ENCODE measurements at regions not wholly inside any gene's neighbourhood (a gene's known extent, or its start where the extent isn't known, plus 50 kb on each side); places are given as distances from the start of the nearest gene placed in this dataset.

DNA sequence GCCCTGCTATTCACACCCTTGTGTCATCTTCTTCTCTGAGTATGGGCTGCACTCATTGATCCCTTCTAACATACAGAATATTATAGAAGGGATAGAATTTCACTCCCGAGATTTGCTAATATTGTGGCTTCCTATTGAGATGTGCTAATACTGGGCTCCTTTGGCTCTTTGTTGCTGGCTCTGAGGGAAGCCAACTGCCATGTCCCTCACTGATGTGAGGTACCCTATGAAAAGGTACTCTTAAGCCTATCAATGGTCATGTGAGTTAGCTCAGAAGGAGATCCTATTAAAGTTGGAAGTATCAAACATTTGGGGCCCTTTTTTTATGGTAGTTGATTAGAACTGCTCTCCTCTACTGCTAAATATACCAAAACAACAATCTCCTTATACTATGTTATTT is 665.2 kb upstream of the ZWINT start:
- FAIRE-seq: no peak
- H3K36me3 ChIP-seq (replicated peaks in 1 of 2; ENCODE audit: control insufficient read depth in 1 of 2, insufficient read depth in 2 of 2, low read length in 2 of 2): no peaks in the 10 kb centered on the region
- H3K9ac ChIP-seq (ENCODE audit: insufficient read depth, low read depth, low read length): no peak overlapping the region
- ChIA-PET POLR2A (no interaction called here), CTCF (ENCODE audit: low intra/inter-chr PET ratio, low total read pairs) (no interaction called here)
- DNase-seq (ENCODE audit: low spot score): no peak
- ATAC-seq: no peak
- H4K20me1 ChIP-seq (ENCODE audit: insufficient read depth, low read length): no peaks in the 10 kb centered on the region
- H3K4me3 ChIP-seq (replicated peaks in 1 of 3; ENCODE audit: insufficient read depth in 1 of 3, low read depth in 2 of 3, low read length in 3 of 3): no peak overlapping the region
- no peaks in the 10 kb centered on the region for H3K4me1 ChIP-seq (ENCODE audit: insufficient read depth, low read length)
- BruUV-seq (replicated peaks): no TSS peak
- TF ChIP-seq ZNF18 (CRISPR knock-in tag; IDR thresholded peaks at IDR 0.05; ENCODE audit: insufficient replicate concordance) (no peak), JDP2 (CRISPR knock-in tag; IDR thresholded peaks at IDR 0.05; ENCODE audit: borderline replicate concordance) (no peak), JARID2 (CRISPR knock-in tag; IDR thresholded peaks at IDR 0.05; ENCODE audit: insufficient replicate concordance) (no peak), MBNL3 (CRISPR knock-in tag; conservative IDR thresholded peaks at IDR 0.05) (no peak), FOXP4 (CRISPR knock-in tag; IDR thresholded peaks at IDR 0.05) (no peak), EHMT2 (IDR thresholded peaks at IDR 0.05; ENCODE audit: borderline replicate concordance, low read depth, low read length) (no peak), EEA1 (CRISPR knock-in tag; IDR thresholded peaks at IDR 0.05; ENCODE audit: borderline replicate concordance) (no peak), RXRA (CRISPR knock-in tag; IDR thresholded peaks at IDR 0.05) (no peak), ZNF703 (CRISPR knock-in tag; IDR thresholded peaks at IDR 0.05; ENCODE audit: borderline replicate concordance) (no peak), SMARCC2 (IDR thresholded peaks at IDR 0.05) (no peak), STAT6 (CRISPR knock-in tag; IDR thresholded peaks at IDR 0.05; ENCODE audit: borderline replicate concordance) (no peak)
- TF ChIP-seq, protein P1, sequence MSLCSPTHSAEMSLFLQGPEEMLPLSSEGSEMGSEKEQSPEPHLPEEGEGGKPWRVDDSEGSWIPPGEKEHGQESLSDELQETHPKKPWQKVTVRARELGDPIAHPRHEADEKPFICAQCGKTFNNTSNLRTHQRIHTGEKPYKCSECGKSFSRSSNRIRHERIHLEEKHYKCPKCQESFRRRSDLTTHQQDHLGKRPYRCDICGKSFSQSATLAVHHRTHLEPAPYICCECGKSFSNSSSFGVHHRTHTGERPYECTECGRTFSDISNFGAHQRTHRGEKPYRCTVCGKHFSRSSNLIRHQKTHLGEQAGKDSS (CRISPR knock-in tag; IDR thresholded peaks at IDR 0.05; ENCODE audit: borderline replicate concordance, low read depth): no peak
- H3K9me3 ChIP-seq (ENCODE audit: low read length): peaks cover 11% of the 10 kb centered on the region
- H3K27ac ChIP-seq (ENCODE audit: extremely low read length, insufficient read depth, low read length): no peak overlapping the region
- H3K79me2 ChIP-seq (ENCODE audit: insufficient read depth, low read length): no peaks in the 10 kb centered on the region
- intact Hi-C loops (cut with micrococcal nuclease; ENCODE audit: unreplicated experiment): no loop called here
- no peak overlapping the region for H2AFZ ChIP-seq (ENCODE audit: low read length)
- 17% methylated on average over 1 of the region's 1 CpG for WGBS (ENCODE audit: low lambda C conversion rate)
- H3K27me3 ChIP-seq (ENCODE audit: control insufficient read depth in 1 of 2, insufficient read depth in 2 of 2, low read length in 2 of 2): no peaks in the 10 kb centered on the region
- in situ Hi-C loops (cut with HindIII; ENCODE audit: extremely low pct_ligation_motif_present, low pct_unique_long_range_greater_than_20kb): no loop called here
- H3K4me2 ChIP-seq (ENCODE audit: low read depth, low read length): no peak overlapping the region

All from HepG2 (cell line).